GM21515 (cell line): ENCODE measurements at regions not wholly inside any gene's neighbourhood (a gene's known extent, or its start where the extent isn't known, plus 50 kb on each side); places are given as distances from the start of the nearest gene placed in this dataset.
"Not testable (repeated sequence)": the region's sequence is repeated elsewhere in the genome, so short reads cannot be mapped to it uniquely, and the experiment has no call there.

Source experiments
- ATAC-seq: cut with Tn5 transposase; IDR thresholded peaks from one replicate; pipeline ENCODE4 v1.9.1; 2021; ENCODE audit not compliant: unreplicated experiment

DNA sequence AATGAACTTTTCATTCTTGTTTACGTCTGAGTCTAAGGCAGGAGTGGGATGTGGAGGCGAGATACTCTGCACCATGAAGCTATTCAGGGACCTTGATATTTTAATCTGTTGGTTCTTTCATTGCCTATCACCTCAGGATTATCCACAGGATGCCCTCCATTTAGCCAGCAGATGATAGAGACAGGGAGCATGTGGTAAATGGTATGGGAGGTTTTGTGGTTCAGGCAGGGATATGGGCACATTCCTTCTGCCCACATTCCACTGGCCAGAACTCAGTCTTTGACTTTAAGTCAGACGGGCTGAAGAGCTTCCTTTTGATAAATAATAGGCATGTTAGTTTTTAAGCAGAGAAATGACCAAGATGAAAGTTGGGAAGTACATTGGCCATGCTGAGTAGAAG lies 548.0 kb upstream of the CCDC54 start:
- ATAC-seq = no peak

DNA sequence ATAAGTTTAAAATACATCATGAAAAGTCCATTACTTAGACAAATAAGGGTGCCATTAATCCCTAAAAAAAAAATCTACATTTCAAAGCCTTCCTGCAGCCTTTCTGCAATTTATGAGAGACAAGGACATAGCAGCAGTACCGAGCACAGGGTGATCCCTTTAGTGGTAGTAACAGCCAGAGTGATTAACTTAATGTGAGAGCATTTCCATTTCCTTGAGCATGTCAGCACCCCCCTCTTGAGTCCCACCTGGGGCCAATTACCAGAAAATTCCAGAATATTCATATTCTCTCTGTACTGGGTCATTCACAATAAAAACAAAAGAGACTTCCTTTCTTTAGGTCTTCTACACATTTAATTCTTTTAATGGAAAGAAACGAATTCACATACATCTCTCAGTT lies 546.9 kb upstream of the CCDC54 start:
- ATAC-seq = no peak

DNA sequence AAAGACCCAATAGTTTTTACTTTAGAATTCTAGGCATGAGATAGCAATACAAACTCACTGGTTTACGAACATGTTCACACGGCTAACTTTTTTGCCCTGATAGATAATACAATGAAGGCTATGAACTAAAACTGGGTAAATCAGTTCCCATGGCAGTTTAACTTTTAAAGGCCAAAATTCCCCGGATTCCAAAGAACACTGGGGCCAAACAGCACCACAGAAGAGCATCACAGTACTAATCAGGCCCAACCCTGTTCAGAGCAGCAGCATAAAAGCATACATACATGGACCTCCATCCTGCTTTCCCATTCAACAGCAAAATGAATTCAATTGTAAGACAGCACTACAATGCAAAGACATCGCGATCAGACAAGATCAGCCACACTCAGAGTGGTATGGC lies 540.3 kb upstream of the CCDC54 start:
- no peak for ATAC-seq

DNA sequence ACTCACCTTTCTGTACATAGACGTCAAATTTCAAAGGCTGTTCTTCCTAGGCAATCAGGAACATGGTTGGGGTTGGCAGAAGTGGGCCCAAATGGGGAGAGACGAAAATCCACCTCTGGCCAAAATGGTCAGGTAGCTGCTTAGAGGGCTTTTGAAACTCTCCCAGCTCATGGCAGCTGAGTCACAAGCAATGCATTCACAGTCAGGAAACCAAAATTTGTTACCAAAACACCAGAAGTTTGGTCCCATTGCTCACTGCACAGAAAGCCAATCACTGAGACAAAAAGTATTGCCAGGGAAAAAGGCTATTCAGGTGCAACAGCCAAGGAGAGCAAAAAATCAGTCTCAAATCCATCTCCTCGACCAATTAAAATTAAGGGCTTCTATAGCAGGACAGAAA lies 539.6 kb upstream of the CCDC54 start:
- no peak for ATAC-seq

DNA sequence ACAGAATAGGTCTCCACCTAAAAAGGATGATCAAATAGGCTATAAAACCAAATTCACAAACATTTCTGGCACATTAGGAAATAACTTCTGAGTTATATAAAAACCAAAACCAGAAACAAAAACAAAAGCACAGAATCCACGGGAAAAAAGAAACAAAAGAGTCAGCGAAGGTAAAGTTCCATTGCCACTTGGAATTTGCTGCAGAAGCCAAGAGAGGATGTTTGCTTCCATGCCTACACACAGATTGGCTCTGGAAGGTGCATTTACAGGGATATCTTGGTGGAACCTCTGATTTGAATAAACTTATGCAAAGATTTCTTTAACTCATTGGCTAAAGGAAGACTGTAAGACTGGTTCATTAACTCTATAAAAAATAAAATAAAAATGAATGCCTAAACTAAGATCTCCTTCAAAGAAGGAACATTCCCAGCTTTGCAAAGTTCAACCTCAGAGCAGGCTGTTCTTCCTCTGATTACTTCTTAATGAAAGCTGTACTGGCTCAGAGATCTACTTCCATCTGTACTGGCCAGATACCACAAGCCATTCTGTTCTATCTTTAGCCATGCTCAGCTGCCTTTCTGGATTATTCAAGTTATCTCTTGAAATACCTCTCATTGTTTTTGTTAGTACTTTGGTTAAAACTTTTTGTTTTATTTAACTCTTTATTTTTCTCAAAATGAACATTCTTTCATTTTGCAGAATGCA lies 537.5 kb upstream of the CCDC54 start:
- ATAC-seq = no peak

DNA sequence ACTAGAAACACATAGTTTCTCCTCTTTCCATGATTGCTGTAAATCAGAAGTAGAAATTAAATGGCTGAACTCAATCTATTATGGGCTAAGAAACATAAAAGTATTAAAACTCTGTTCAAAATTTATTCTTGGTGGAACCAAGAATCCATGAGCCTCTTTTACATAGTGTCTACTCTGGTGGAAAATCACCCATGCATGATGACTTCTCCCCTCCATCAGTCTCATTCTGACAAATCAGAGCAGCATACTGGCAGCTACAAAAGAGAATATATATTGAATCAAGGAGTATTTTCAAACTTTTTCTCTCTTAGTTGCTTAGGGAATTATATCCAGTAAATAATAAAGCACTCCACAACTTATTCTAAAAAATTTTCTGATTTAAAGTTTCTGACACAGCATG lies 536.9 kb upstream of the CCDC54 start:
- ATAC-seq = no peak

DNA sequence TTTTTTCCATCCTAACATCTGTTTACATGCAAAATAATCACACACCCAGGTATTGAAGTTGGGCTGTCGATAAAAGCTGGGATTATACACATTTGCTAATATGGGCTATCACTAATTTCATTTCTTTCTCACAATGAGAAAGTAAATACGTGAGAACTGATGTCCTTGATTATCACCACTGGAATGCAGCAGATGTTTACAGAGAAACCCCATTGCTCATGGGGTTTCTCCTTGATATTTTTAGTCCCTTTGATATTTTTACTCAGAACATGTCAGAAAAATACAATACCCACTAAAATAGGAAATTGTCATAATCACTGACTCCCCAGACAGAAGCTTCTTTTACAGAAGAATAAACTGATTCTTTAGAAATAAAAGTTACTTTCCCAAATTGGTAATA lies 535.1 kb upstream of the CCDC54 start:
- ATAC-seq = no peak

DNA sequence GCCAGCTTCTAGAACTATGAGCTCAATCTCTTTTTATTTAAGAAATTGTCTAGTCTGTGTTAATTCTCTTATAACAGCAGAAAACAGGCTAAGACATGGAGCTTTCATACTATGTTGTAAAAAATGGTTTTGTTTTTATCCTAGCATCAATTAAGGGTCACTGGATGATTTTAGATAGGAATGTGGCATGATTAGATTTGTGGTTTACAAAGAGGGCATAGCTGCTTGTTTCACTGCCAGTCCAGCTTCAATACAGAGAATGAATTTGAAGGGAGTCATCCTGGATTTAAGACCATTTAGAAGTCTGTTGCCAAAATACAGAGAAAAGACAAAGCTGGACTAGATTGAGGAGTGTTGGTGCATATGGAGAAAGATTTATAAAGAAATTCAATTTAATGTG lies 532.6 kb upstream of the CCDC54 start:
- no peak for ATAC-seq

DNA sequence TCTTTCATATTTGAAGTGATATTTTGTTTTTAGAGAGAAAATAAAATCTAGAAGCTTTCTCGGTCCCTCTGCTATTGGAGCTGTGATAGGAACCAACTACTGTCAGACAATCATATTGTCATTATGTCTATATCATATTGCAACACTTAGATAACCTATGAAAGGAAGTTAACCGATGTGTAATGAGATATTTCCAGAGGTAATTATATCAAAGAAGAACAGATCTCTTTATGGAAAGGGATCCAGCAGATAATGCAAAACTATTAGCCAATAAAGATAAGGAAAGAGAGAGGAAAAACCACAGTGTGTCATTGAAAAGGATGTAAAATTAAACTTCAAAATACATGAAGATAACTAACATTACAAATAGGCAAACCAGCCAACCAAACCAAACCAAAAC lies 529.1 kb upstream of the CCDC54 start:
- no peak for ATAC-seq

DNA sequence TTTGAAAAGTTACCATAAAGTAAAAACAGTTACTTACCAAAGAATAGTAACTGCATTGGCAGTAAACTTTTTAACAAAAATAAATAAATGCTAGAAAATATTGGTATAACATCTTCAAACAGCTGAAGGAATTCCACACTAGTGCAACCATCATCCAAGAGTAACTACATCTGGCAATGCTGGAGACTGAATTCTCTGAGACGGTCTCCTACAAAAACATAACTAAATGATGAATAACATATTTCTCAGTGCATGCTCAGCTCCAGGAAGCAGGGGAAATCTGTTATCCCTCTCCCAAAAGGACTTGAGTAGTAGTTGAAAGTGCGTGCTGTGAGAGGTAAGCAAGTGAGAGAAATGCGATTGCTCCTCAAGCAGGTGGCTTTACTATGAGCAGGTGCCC lies 526.8 kb upstream of the CCDC54 start:
- ATAC-seq = no peak

DNA sequence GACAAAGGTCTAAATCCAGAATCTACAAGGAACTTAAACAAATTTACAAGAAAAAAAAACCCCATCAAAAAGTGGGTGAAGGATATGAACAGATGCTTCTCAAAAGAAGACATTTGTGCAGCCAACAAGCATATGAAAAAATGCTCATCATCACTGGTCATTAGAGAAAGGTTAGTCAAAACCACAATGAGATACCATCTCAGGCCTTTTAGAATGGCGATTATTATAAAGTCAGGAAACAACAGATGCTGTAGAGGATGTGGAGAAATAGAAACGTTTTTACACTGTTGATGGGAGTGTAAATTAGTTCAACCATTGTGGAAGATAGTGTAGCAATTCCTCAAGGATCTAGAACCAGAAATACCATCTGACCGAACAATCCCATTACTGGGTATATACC lies 518.9 kb upstream of the CCDC54 start:
- ATAC-seq = not testable (repeated sequence)

DNA sequence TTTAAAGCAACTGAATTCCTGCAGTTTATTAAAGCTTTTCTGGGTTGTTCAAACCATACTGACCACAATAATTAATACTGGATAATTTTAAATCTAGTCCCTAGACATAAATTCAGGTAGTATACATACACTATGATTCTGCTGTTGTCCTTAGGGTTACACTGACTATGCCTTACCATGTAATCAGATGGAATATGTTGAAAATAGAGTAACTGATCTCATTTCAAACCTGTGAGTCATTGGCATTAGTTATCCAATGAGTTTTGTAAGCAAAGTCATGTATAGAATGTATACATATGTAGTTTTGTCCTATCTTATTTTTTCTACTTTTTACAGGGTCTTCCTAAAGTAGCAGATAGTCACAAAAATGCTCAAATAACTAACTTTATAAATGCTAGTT lies 517.1 kb upstream of the CCDC54 start:
- no peak for ATAC-seq

DNA sequence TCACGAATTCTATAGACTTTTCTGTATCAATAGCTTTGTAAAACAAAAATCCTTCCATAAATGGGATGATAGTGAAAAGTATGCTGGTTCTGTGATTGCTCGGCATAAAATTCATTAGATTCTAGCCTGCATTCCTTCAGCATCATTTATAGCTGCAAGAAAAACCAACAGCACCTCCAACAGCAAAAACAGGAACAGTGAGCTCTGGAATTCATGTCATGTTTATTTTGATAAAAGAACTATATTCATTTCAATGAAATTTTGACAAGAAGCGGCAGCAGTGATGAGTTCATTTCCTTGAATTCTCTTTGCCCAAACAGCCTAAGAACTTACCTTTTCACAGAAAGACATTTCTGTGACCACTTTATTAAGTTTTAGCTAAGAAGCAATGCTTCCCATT lies 515.2 kb upstream of the CCDC54 start:
- no peak for ATAC-seq

DNA sequence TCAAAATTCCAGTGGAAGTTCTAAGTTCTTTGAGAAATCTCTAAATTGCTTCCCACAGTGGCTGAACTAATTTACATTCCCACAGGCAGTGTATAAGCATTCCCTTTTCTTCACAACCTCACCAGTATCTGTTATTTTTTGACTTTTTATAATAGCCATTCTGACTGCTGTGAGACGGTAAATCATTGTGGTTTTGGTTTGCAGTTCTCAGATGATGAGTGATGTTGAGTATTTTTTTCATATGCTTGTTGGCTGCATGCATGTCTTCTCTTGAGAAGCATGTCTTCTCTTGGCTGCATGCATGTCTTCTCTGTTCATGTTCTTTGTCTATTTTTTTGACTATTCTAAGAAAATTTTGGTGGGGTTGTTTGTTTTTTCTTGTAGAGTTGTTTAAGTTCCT lies 499.6 kb upstream of the CCDC54 start:
- no peak for ATAC-seq

DNA sequence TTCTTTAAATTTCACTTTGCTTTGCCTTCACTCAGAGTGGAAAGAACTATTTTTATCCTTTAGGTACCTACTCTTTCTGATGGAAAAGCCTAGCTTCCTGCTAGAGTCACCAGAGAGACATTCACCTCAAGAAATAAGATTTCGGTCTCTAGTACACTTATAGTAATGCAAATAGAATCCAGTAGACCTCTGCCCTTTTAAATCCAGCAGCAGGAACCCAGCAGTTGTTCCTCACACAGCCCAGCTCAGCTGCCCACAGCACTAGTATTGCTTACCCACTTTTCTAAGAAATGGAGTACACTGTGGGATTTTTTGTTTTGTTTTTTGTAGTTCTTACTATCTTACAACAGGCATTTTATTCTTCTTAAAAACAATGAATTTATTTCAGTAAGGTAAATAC lies 497.0 kb upstream of the CCDC54 start:
- no peak for ATAC-seq

DNA sequence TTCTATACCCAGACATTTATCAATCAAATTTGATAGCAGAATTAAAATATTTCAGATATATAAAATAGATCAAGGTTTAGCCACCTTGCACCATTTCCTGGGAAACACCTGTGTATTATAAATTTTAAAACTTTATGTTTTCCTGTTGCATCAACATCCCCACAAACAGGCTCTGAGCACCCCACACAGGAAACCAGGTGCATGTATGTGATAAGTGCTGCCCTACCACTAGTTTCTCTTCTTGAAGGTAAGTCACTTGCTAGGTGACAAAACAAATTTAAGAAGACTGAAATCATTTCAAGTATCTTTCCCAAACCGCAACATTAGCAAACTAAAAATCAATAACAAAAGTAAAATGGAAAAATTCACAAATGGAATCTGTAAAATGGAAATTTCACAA lies 496.1 kb upstream of the CCDC54 start:
- no peak for ATAC-seq

DNA sequence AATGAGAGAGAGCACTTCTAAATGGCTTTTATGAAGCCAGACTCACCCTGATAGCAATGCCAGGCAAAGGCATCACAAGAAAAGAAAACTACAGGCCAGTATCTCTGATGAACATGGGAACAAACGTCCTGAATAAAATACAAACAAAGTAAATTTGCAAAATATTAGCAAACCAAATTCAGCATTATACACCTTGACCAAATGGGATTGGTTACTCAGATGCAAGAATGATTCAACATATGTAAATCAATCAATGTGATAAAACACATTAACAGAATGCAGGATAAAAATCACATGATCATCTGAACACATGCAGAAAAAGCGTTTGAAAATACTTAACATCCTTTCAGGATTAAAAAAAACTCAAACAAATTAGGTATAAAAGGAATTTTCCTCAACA lies 494.9 kb upstream of the CCDC54 start:
- ATAC-seq = no peak

DNA sequence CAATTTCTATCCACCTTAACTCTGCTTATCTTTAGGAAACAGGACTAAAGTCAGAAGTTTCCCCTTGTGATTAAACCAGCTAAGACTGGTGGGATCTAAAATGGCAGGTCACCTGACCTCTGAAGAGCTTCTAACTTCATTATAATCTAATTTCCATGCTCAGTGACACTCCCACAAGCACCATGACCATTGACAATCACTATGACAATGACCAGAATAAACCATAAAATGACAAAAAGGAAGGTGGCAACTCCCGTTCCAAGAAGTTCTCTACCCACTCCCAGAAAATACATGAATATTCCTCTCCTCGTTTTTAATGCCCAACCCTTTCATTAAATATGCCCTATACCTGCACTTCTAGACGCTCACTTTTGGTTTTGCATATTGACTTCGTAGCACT lies 471.2 kb upstream of the CCDC54 start:
- no peak for ATAC-seq

DNA sequence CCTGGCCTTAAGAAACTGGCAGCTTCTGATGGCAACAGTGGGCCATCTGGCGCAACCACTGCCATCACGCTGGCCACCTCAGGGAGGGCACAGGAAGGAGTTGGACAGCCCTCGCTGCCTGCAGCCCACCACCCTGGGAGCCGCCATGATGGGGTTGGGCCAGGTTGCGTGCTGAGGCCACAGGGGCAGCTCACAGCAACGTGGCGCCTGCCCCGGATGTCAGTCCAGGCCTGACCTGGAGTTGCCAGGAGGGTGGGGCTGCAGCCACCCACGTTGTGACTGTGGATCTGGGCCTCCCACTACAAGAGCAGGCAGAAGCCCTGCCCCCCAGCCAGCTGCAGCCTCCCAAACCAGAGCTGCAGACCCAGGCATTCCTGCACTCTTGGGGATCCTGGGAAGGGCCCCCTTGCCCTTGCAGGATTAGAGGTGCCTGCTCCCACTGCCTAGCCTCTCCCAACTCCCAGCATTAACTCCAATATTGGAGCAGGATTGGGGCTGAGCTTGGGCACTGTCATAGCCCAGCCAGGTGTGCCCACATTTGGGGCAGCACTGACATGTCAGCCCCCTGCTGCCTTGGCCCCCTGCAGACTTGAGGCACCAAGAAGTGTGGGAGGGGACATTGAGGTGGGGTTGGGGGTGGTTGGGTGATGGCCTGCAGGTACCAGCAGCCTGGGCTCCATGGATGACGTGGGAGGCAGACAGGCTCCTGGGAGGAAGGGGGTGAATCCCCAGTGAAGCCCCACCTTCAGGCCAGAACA lies 468.9 kb upstream of the CCDC54 start:
- ATAC-seq = no peak

DNA sequence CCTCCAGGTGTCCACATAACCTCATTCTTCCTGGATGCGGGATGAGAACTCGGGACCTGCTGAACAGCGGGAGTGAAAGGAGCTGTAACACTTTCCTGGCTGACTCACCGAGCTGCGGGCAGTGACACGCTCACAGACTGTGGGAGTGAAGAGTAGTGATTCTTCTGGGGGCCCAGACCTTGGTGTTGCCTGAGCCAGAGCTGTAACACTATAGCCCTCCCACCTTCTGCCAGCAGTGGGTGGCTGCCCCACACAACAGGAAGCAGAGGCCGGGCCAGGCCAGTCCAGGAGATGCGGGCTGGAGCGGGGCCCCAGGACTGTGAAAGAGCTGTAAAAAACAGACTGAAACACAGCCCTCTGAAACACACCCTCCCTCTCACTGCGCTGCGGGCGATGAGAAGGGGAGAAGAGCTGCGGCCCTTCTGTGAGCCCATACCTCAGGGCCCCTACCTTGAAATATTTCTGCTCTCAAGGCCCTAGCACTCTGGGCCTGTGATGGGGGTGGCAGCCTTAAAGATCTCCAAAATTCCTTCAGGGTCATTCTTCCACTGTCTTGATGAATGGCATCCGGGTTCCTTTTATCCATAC lies 464.0 kb upstream of the CCDC54 start:
- ATAC-seq = no peak

DNA sequence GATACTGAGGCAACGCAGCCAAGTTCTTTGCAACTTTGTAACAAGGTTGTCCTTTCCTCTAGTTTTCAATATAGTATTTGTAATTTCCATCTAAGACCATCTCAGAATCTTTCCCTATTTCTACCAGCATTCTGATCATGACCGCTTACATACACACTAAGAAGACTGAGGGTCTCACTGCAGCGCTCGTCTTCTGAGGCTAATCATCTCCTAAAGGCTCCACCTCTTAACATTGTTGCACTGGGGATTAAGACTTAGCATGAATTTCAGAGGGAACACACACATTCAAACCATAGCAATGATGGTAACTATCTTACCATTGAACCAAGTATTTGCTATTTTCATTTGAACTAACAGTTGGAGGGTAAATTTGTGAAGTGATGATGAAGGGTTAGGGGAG lies 463.3 kb upstream of the CCDC54 start:
- ATAC-seq = no peak

DNA sequence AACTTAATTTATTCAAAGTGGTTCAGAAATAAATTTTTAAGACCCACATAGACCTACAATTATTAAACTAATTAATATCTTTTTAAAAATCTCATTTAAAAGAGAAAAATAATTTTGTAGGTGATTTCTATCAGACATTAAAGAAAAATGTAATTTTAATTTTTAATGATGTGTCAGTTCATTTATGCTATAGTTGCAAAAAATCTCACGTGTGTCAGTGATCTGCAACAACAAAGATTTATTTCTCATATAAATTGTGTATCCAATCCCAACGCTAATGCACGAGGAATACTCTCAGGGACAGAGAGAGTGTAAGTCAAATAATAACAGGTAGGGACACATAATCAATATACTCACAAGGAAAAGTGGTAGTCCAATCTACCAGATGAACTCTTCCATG lies 456.6 kb upstream of the CCDC54 start:
- ATAC-seq = no peak

DNA sequence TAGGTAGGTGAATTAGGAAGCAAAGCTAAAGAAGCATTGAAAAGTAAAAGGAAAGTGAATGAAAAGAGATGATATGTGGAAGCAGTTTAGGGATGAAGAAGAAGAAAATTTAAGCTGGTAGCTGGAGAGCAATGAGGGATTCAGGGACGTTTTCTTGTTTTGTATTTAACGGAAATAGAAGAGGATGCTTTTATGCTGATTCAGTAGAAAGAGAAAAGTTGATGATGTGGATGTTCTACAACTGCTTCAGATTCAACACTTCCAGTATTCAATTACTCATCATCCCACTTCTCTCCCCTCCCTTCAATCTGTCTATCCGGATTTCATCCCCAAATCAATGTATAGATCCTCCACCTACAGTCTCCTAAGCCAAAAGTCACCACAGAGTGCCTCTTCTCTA lies 448.2 kb upstream of the CCDC54 start:
- no peak for ATAC-seq
